Esophagus (tissue), 2 donors: ENCODE measurements at regions not wholly inside any gene's neighbourhood (a gene's known extent, or its start where the extent isn't known, plus 50 kb on each side); places are given as distances from the start of the nearest gene placed in this dataset.

ENCODE experiments used
- H3K27ac ChIP-seq, 2 donors: one replicate each; pipeline ENCODE4 v1.5.1; 2013; ENCODE audit warnings: low read depth in 2 of 2, mild to moderate bottlenecking in 2 of 2, inconsistent platforms in 1 of 2, low read length in 1 of 2, moderate library complexity in 1 of 2
- H3K27me3 ChIP-seq, 2 donors: one replicate each; pipeline ENCODE4 v1.6.1; 2013; ENCODE audit warnings: low read length in 2 of 2, control low read depth in 1 of 2, mild to moderate bottlenecking in 1 of 2; ENCODE audit not compliant: insufficient read depth in 2 of 2, control insufficient read depth in 1 of 2
- H3K36me3 ChIP-seq, 2 donors: one replicate each; pipeline ENCODE4 v1.6.1; 2013; ENCODE audit warnings: low read length in 1 of 2; ENCODE audit not compliant: control insufficient read depth in 2 of 2, insufficient read depth in 2 of 2
- H3K4me1 ChIP-seq, 2 donors: one replicate each; pipeline ENCODE4 v1.6.1; 2013; ENCODE audit warnings: low read length in 1 of 2; ENCODE audit not compliant: control insufficient read depth in 2 of 2, insufficient read depth in 2 of 2
- H3K4me3 ChIP-seq, 2 donors: one replicate each; pipeline ENCODE4 v1.5.1; 2013; ENCODE audit warnings: low read length in 2 of 2, mild to moderate bottlenecking in 2 of 2, low read depth in 1 of 2, moderate library complexity in 1 of 2
- H3K9me3 ChIP-seq, 2 donors: one replicate each; pipeline ENCODE4 v1.6.1; 2013; ENCODE audit warnings: mild to moderate bottlenecking in 2 of 2, low read depth in 1 of 2, low read length in 1 of 2, moderate library complexity in 1 of 2; ENCODE audit not compliant: control insufficient read depth in 2 of 2, insufficient read depth in 1 of 2
- WGBS, 2 donors: extraction: QIAGEN DNeasy Blood & Tissue Kit; methylation state at CpG; one replicate each; pipeline ENCODE4 v1.1.7; 2013; 5-methylcytosine and 5-hydroxymethylcytosine counted together
- donor health status: healthy with polysubstance abuse.
- donor health status: Bipolar disorder and iron deficiency.

- no peaks in the 10 kb centered on the region for H3K27me3 ChIP-seq
- H3K27ac ChIP-seq = no peak overlapping the region
- no peaks in the 10 kb centered on the region for H3K9me3 ChIP-seq
- H3K4me1 ChIP-seq = no peaks in the 10 kb centered on the region
- WGBS, 2 donors = 86 to 88% methylated on average over 6 of the region's 6 CpGs
- no peak overlapping the region for H3K4me3 ChIP-seq
- no peaks in the 10 kb centered on the region for H3K36me3 ChIP-seq
These were observed 178.8 kb upstream of the NEBL start for GRCh38 chr10:21075880-21076279.

- Histone ChIP-seq H3K27me3 (no peaks in the 10 kb centered on the region), H3K36me3 (no peaks in the 10 kb centered on the region), H3K4me3 (no peak overlapping the region), H3K9me3 (no peaks in the 10 kb centered on the region), H3K4me1 (no peaks in the 10 kb centered on the region), H3K27ac (no peak overlapping the region)
- 78 to 79% methylated on average over 3 of the region's 3 CpGs for WGBS, 2 donors
These were observed 174.0 kb upstream of the NEBL start for GRCh38 chr10:21071001-21071673.

GRCh38 chr10:21069929-21070700 is 173.0 kb upstream of the NEBL start:
- no peak overlapping the region for H3K27ac ChIP-seq
- H3K36me3 ChIP-seq = no peaks in the 10 kb centered on the region
- WGBS, 2 donors = 51 to 57% methylated on average over 10 of the region's 10 CpGs
- H3K4me3 ChIP-seq = no peak overlapping the region
- no peaks in the 10 kb centered on the region for H3K27me3 ChIP-seq
- no peaks in the 10 kb centered on the region for H3K4me1 ChIP-seq
- no peaks in the 10 kb centered on the region for H3K9me3 ChIP-seq

DNA sequence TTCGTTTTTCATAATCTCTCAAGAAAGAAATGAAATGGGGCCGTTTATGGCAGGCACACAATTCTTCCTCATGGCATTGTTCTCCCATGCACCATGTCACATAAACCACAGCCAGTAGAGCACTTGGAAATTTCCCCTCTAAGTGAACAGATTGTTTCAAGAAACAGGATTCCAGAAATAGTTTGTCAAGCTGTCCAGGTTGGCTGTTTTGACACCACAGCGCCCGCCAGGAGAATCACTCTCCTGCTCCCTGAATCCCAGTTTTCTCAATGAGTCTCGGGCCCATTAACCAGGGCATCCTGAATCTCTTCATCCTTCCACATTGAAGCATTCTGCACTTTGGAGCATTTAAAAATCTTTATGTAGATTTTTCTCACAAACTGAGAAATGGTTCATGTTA is 172.2 kb upstream of the NEBL start:
- Histone ChIP-seq H3K36me3 (no peaks in the 10 kb centered on the region), H3K27ac (no peak overlapping the region), H3K9me3 (no peaks in the 10 kb centered on the region), H3K4me3 (no peak overlapping the region), H3K4me1 (no peaks in the 10 kb centered on the region), H3K27me3 (no peaks in the 10 kb centered on the region)
- 79 to 86% methylated on average over 5 of the region's 5 CpGs for WGBS, 2 donors

GRCh38 chr10:21068026-21068656 is 171.0 kb upstream of the NEBL start:
- no peak overlapping the region for H3K27ac ChIP-seq
- 70 to 72% methylated on average over 3 of the region's 3 CpGs for WGBS, 2 donors
- no peak overlapping the region for H3K4me3 ChIP-seq

GRCh38 chr10:21065621-21066248 is 168.6 kb upstream of the NEBL start:
- no peaks in the 10 kb centered on the region for H3K27me3 ChIP-seq
- WGBS, 2 donors = 81 to 93% methylated on average over 2 of the region's 2 CpGs
- H3K4me1 ChIP-seq = no peaks in the 10 kb centered on the region
- no peaks in the 10 kb centered on the region for H3K36me3 ChIP-seq
- H3K9me3 ChIP-seq = no peaks in the 10 kb centered on the region
- H3K27ac ChIP-seq = no peak overlapping the region
- H3K4me3 ChIP-seq = no peak overlapping the region

More at GRCh38 chr10:21068026-21068656, 171.0 kb upstream of the NEBL start:
- H3K9me3 ChIP-seq = no peaks in the 10 kb centered on the region
- no peaks in the 10 kb centered on the region for H3K27me3 ChIP-seq
- no peaks in the 10 kb centered on the region for H3K4me1 ChIP-seq
- H3K36me3 ChIP-seq = no peaks in the 10 kb centered on the region

- WGBS, 2 donors = 57 to 66% methylated on average over 4 of the region's 4 CpGs
- Histone ChIP-seq H3K27ac (no peak overlapping the region), H3K36me3 (no peaks in the 10 kb centered on the region), H3K4me1 (no peaks in the 10 kb centered on the region), H3K9me3 (peaks cover 0 to 2% of the 10 kb centered on the region in 2 donors), H3K27me3 (no peaks in the 10 kb centered on the region), H3K4me3 (no peak overlapping the region)
These were observed 164.9 kb upstream of the NEBL start for GRCh38 chr10:21061982-21062381.

DNA sequence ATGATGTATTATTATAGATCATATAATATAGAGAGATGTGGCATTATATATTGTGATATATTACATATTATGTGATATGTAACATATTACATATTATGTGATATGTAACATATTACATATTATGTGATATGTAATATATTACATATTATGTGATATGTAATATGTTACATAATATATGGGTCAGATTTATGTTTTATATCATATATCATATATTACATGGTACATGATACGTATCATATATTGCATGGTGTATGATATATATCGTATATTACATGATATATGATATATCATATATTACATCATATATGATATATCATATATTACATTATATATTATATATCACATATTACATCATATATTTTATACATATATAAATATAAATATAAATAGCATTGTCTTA is 164.1 kb upstream of the NEBL start:
- Histone ChIP-seq H3K4me3 (no peak overlapping the region), H3K36me3 (no peaks in the 10 kb centered on the region), H3K4me1 (no peaks in the 10 kb centered on the region), H3K27ac (no peak overlapping the region), H3K9me3 (peaks cover 0 to 2% of the 10 kb centered on the region in 2 donors), H3K27me3 (no peaks in the 10 kb centered on the region)
- WGBS, 2 donors = 93 to 99% methylated on average over 2 of the region's 2 CpGs

DNA sequence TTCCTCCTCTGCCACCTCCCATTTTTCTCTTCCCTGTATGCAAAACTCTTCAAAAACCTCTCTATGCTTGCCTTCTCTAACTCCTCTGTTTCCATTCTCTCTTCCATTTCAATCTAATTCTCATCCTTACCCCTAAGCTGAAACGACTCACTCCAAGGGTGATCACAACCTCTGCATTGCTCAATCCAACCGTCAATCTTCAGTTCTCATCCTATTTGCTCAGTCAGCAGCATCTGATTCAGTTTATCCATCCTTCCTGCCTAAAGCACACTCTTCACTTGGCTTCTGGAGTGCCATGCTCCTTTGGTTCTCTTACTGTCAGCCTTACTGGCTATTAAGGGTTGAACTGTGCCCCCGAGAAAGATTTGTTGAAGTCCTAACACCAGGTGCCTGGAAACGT is 163.5 kb upstream of the NEBL start:
- H3K4me3 ChIP-seq = no peak overlapping the region
- H3K9me3 ChIP-seq = peaks cover 0 to 2% of the 10 kb centered on the region in 2 donors
- H3K27ac ChIP-seq = no peak overlapping the region
- no peaks in the 10 kb centered on the region for H3K4me1 ChIP-seq
- no peaks in the 10 kb centered on the region for H3K27me3 ChIP-seq
- 76 to 77% methylated on average over 4 of the region's 4 CpGs for WGBS, 2 donors
- no peaks in the 10 kb centered on the region for H3K36me3 ChIP-seq
